ENCODE measurements at regions not wholly inside any gene's neighbourhood (a gene's known extent, or its start where the extent isn't known, plus 50 kb on each side); places are given as distances from the start of the nearest gene placed in this dataset.

GRCh38 chr3:40988468-40988867 is 210.8 kb upstream of the CTNNB1 start:
- DNase-seq (ENCODE audit: low read depth in 2 of 3, low spot score in 1 of 3) = no peak

- DNase-seq (ENCODE audit: low read depth in 2 of 3, low spot score in 1 of 3) = no peak
These were observed 209.9 kb upstream of the CTNNB1 start for GRCh38 chr3:40989141-40990061.

- no peak for DNase-seq (ENCODE audit: low read depth in 2 of 3, low spot score in 1 of 3)
These were observed 209.2 kb upstream of the CTNNB1 start for GRCh38 chr3:40990062-40990456.

GRCh38 chr3:40992023-40992422 is 207.3 kb upstream of the CTNNB1 start:
- DNase-seq (ENCODE audit: low read depth in 2 of 3, low spot score in 1 of 3) = no peak

- DNase-seq (ENCODE audit: low read depth in 2 of 3, low spot score in 1 of 3) = no peak
These were observed 204.7 kb upstream of the CTNNB1 start for GRCh38 chr3:40994611-40995010.

GRCh38 chr3:40995271-40995670 is 204.0 kb upstream of the CTNNB1 start:
- DNase-seq (ENCODE audit: low read depth in 2 of 3, low spot score in 1 of 3) = no peak

GRCh38 chr3:40996382-40996781 is 202.9 kb upstream of the CTNNB1 start:
- DNase-seq (ENCODE audit: low read depth in 2 of 3, low spot score in 1 of 3) = no peak

GRCh38 chr3:40996827-40997710 is 202.2 kb upstream of the CTNNB1 start:
- DNase-seq (ENCODE audit: low read depth in 2 of 3, low spot score in 1 of 3) = no peak

GRCh38 chr3:40997711-40998519 is 201.4 kb upstream of the CTNNB1 start:
- no peak for DNase-seq (ENCODE audit: low read depth in 2 of 3, low spot score in 1 of 3)

GRCh38 chr3:40999682-41000081 is 199.6 kb upstream of the CTNNB1 start:
- DNase-seq (ENCODE audit: low read depth in 2 of 3, low spot score in 1 of 3) = no peak

- DNase-seq (ENCODE audit: low read depth in 2 of 3, low spot score in 1 of 3) = no peak
These were observed 198.8 kb upstream of the CTNNB1 start for GRCh38 chr3:41000471-41000870.

- DNase-seq (ENCODE audit: low read depth in 2 of 3, low spot score in 1 of 3) = no peak
These were observed 197.7 kb upstream of the CTNNB1 start for GRCh38 chr3:41001556-41001955.

GRCh38 chr3:41002104-41002503 is 197.2 kb upstream of the CTNNB1 start:
- DNase-seq (ENCODE audit: low read depth in 2 of 3, low spot score in 1 of 3) = no peak

- DNase-seq (ENCODE audit: low read depth in 2 of 3, low spot score in 1 of 3) = no peak
These were observed 191.9 kb upstream of the CTNNB1 start for GRCh38 chr3:41007399-41007798.

- DNase-seq (ENCODE audit: low read depth in 2 of 3, low spot score in 1 of 3) = no peak
These were observed 187.5 kb upstream of the CTNNB1 start for GRCh38 chr3:41011854-41012253.

GRCh38 chr3:41018855-41019254 is 180.4 kb upstream of the CTNNB1 start:
- no peak for DNase-seq (ENCODE audit: low read depth in 2 of 3, low spot score in 1 of 3)

GRCh38 chr3:41024031-41024836 is 175.1 kb upstream of the CTNNB1 start:
- no peak for DNase-seq (ENCODE audit: low read depth in 2 of 3, low spot score in 1 of 3)

GRCh38 chr3:41026394-41027177 is 172.7 kb upstream of the CTNNB1 start:
- DNase-seq (ENCODE audit: low read depth in 2 of 3, low spot score in 1 of 3) = no peak

- no peak for DNase-seq (ENCODE audit: low read depth in 2 of 3, low spot score in 1 of 3)
These were observed 169.9 kb upstream of the CTNNB1 start for GRCh38 chr3:41029356-41029755.

GRCh38 chr3:41030220-41030619 is 169.1 kb upstream of the CTNNB1 start:
- DNase-seq (ENCODE audit: low read depth in 2 of 3, low spot score in 1 of 3) = no peak

All from stimulated activated CD4-positive, alpha-beta T cell treated with anti-CD3 and anti-CD28 coated beads, Interleukin-12 subunit alpha, Interleukin-12 subunit beta, amount 100 ng/mL, for 48 hours (primary cell).